ENCODE measurements at regions not wholly inside any gene's neighbourhood (a gene's known extent, or its start where the extent isn't known, plus 50 kb on each side); places are given as distances from the start of the nearest gene placed in this dataset.

GRCh38 chr21:15332572-15332971, 267.8 kb upstream of the NRIP1 start:
- no peak overlapping the region for H3K27ac ChIP-seq (ENCODE audit: low read depth, low read length)
- ChIA-PET CTCF (no interaction called here), POLR2A (no interaction called here)
- H3K27me3 ChIP-seq (ENCODE audit: control insufficient read depth, insufficient read depth, low read length) = no peaks in the 10 kb centered on the region
- no peak for TF ChIP-seq CTCF (IDR thresholded peaks at IDR 0.05; ENCODE audit: low read depth, low read length)
- no peak overlapping the region for H3K4me3 ChIP-seq (ENCODE audit: low read depth, low read length)
- no peaks in the 10 kb centered on the region for H3K9me3 ChIP-seq (ENCODE audit: control insufficient read depth, insufficient read depth, low read length)
- no peak for DNase-seq (ENCODE audit: low read depth, low spot score)

- ChIA-PET CTCF (no interaction called here), POLR2A (no interaction called here)
- DNase-seq (ENCODE audit: low read depth, low spot score) = no peak
- TF ChIP-seq CTCF (IDR thresholded peaks at IDR 0.05; ENCODE audit: low read depth, low read length) = no peak
- Histone ChIP-seq H3K27ac (ENCODE audit: low read depth, low read length) (no peak overlapping the region), H3K27me3 (ENCODE audit: control insufficient read depth, insufficient read depth, low read length) (no peaks in the 10 kb centered on the region), H3K9me3 (ENCODE audit: control insufficient read depth, insufficient read depth, low read length) (no peaks in the 10 kb centered on the region), H3K4me3 (ENCODE audit: low read depth, low read length) (no peak overlapping the region)
Measured at GRCh38 chr21:15333136-15333710, 268.4 kb upstream of the NRIP1 start.

GRCh38 chr21:15333951-15334350, 269.2 kb upstream of the NRIP1 start:
- Histone ChIP-seq H3K9me3 (ENCODE audit: control insufficient read depth, insufficient read depth, low read length) (no peaks in the 10 kb centered on the region), H3K4me3 (ENCODE audit: low read depth, low read length) (no peak overlapping the region), H3K27me3 (ENCODE audit: control insufficient read depth, insufficient read depth, low read length) (no peaks in the 10 kb centered on the region), H3K27ac (ENCODE audit: low read depth, low read length) (no peak overlapping the region)
- DNase-seq (ENCODE audit: low read depth, low spot score) = no peak
- POLR2A ChIA-PET = no interaction called here
- CTCF ChIA-PET = no interaction called here
- no peak for TF ChIP-seq CTCF (IDR thresholded peaks at IDR 0.05; ENCODE audit: low read depth, low read length)

GRCh38 chr21:15343066-15343465, 278.3 kb upstream of the NRIP1 start:
- POLR2A ChIA-PET = interaction anchor here (0.6 kb wide), 1 partner anchor 507 kb away, joined by 3 read pairs; no protein-coding TSS in a partner anchor
- DNase-seq (ENCODE audit: low read depth, low spot score) = no peak

GRCh38 chr21:15352009-15352408, 287.2 kb upstream of the NRIP1 start:
- H3K4me3 ChIP-seq (ENCODE audit: low read depth, low read length) = no peak overlapping the region
- TF ChIP-seq CTCF (IDR thresholded peaks at IDR 0.05; ENCODE audit: low read depth, low read length) = no peak
- DNase-seq (ENCODE audit: low read depth, low spot score) = no peak
- no peaks in the 10 kb centered on the region for H3K27me3 ChIP-seq (ENCODE audit: control insufficient read depth, insufficient read depth, low read length)
- POLR2A ChIA-PET = no interaction called here
- H3K9me3 ChIP-seq (ENCODE audit: control insufficient read depth, insufficient read depth, low read length) = no peaks in the 10 kb centered on the region
- CTCF ChIA-PET = no interaction called here
- H3K27ac ChIP-seq (ENCODE audit: low read depth, low read length) = no peak overlapping the region

More at GRCh38 chr21:15343066-15343465, 278.3 kb upstream of the NRIP1 start:
- CTCF ChIA-PET = no interaction called here
- Histone ChIP-seq H3K27me3 (ENCODE audit: control insufficient read depth, insufficient read depth, low read length) (no peaks in the 10 kb centered on the region), H3K9me3 (ENCODE audit: control insufficient read depth, insufficient read depth, low read length) (no peaks in the 10 kb centered on the region), H3K4me3 (ENCODE audit: low read depth, low read length) (no peak overlapping the region), H3K27ac (ENCODE audit: low read depth, low read length) (no peak overlapping the region)
- TF ChIP-seq CTCF (IDR thresholded peaks at IDR 0.05; ENCODE audit: low read depth, low read length) = no peak
